ENCODE measurements at regions not wholly inside any gene's neighbourhood (a gene's known extent, or its start where the extent isn't known, plus 50 kb on each side); places are given as distances from the start of the nearest gene placed in this dataset.

GRCh38 chr18:51510020-51510419 lies 312.5 kb upstream of the MEX3C start:
- H3K4me2 ChIP-seq (ENCODE audit: low read length), result no peak overlapping the region
- H3K36me3 ChIP-seq (ENCODE audit: control insufficient read depth, insufficient read depth, low read length), result no peaks in the 10 kb centered on the region
- H3K9me3 ChIP-seq (ENCODE audit: control insufficient read depth, low read length), result peaks cover 5% of the 10 kb centered on the region
- no peak overlapping the region for H3K9ac ChIP-seq
- no peak for TF ChIP-seq CTCF (IDR thresholded peaks at IDR 0.05)
- no peak overlapping the region for H3K4me3 ChIP-seq (ENCODE audit: low read depth, low read length)
- H3K27me3 ChIP-seq (ENCODE audit: control insufficient read depth, insufficient read depth, low read length), result no peaks in the 10 kb centered on the region
- H3K79me2 ChIP-seq, result no peaks in the 10 kb centered on the region
- no peaks in the 10 kb centered on the region for H3K4me1 ChIP-seq
- H2AFZ ChIP-seq, result no peak overlapping the region
- no peak overlapping the region for H3K27ac ChIP-seq

GRCh38 chr18:51513517-51513916 lies 316.0 kb upstream of the MEX3C start:
- no peaks in the 10 kb centered on the region for H3K36me3 ChIP-seq (ENCODE audit: control insufficient read depth, insufficient read depth, low read length)
- no peak overlapping the region for H2AFZ ChIP-seq
- H3K27ac ChIP-seq, result no peak overlapping the region
- H3K27me3 ChIP-seq (ENCODE audit: control insufficient read depth, insufficient read depth, low read length), result no peaks in the 10 kb centered on the region
- H3K9ac ChIP-seq, result no peak overlapping the region
- no peak overlapping the region for H3K4me2 ChIP-seq (ENCODE audit: low read length)
- peaks cover 5% of the 10 kb centered on the region for H3K9me3 ChIP-seq (ENCODE audit: control insufficient read depth, low read length)
- no peak overlapping the region for H3K4me3 ChIP-seq (ENCODE audit: low read depth, low read length)
- H3K79me2 ChIP-seq, result no peaks in the 10 kb centered on the region
- H3K4me1 ChIP-seq, result no peaks in the 10 kb centered on the region
- no peak for TF ChIP-seq CTCF (IDR thresholded peaks at IDR 0.05)

GRCh38 chr18:51514128-51514527 lies 316.6 kb upstream of the MEX3C start:
- Histone ChIP-seq H3K27ac (no peak overlapping the region), H3K36me3 (ENCODE audit: control insufficient read depth, insufficient read depth, low read length) (no peaks in the 10 kb centered on the region), H3K4me2 (ENCODE audit: low read length) (no peak overlapping the region), H3K79me2 (no peaks in the 10 kb centered on the region), H3K4me1 (no peaks in the 10 kb centered on the region), H2AFZ (no peak overlapping the region), H3K4me3 (ENCODE audit: low read depth, low read length) (no peak overlapping the region), H3K27me3 (ENCODE audit: control insufficient read depth, insufficient read depth, low read length) (no peaks in the 10 kb centered on the region), H3K9ac (no peak overlapping the region), H3K9me3 (ENCODE audit: control insufficient read depth, low read length) (peaks cover 5% of the 10 kb centered on the region)
- no peak for TF ChIP-seq CTCF (IDR thresholded peaks at IDR 0.05)

GRCh38 chr18:51516478-51517038 lies 319.1 kb upstream of the MEX3C start:
- Histone ChIP-seq H3K27ac (no peak overlapping the region), H3K36me3 (ENCODE audit: control insufficient read depth, insufficient read depth, low read length) (no peaks in the 10 kb centered on the region), H3K4me2 (ENCODE audit: low read length) (no peak overlapping the region), H3K27me3 (ENCODE audit: control insufficient read depth, insufficient read depth, low read length) (no peaks in the 10 kb centered on the region), H3K9me3 (ENCODE audit: control insufficient read depth, low read length) (peaks cover under 1% of the 10 kb centered on the region), H3K4me1 (no peaks in the 10 kb centered on the region), H2AFZ (no peak overlapping the region), H3K9ac (no peak overlapping the region), H3K79me2 (no peaks in the 10 kb centered on the region), H3K4me3 (ENCODE audit: low read depth, low read length) (no peak overlapping the region)
- no peak for TF ChIP-seq CTCF (IDR thresholded peaks at IDR 0.05)

GRCh38 chr18:51519571-51519970 lies 322.1 kb upstream of the MEX3C start:
- Histone ChIP-seq H2AFZ (no peak overlapping the region), H3K4me1 (no peaks in the 10 kb centered on the region), H3K4me3 (ENCODE audit: low read depth, low read length) (no peak overlapping the region), H3K27ac (no peak overlapping the region), H3K27me3 (ENCODE audit: control insufficient read depth, insufficient read depth, low read length) (no peaks in the 10 kb centered on the region), H3K79me2 (no peaks in the 10 kb centered on the region), H3K9me3 (ENCODE audit: control insufficient read depth, low read length) (no peaks in the 10 kb centered on the region), H3K4me2 (ENCODE audit: low read length) (no peak overlapping the region), H3K9ac (no peak overlapping the region), H3K36me3 (ENCODE audit: control insufficient read depth, insufficient read depth, low read length) (no peaks in the 10 kb centered on the region)
- TF ChIP-seq CTCF (IDR thresholded peaks at IDR 0.05), result no peak

Measured in parathyroid adenoma (tissue), 2 donors.